WTC11 (cell line): ENCODE measurements at regions not wholly inside any gene's neighbourhood (a gene's known extent, or its start where the extent isn't known, plus 50 kb on each side); places are given as distances from the start of the nearest gene placed in this dataset.

Source experiments
- ATAC-seq: fragments of 200-7000 bp; cut with Tn5 transposase; 2 replicates; pipeline ENCODE4 v1.10.0; 2021; ENCODE audit warnings: mild to moderate bottlenecking, moderate library complexity
- CTCF ChIA-PET: fragments of 300-600 bp; sonication (Branson Sonifier 250); formaldehyde crosslinking; loops from one replicate; lab custom pipeline; 2021; ENCODE audit warnings: antibody characterized with exemption; lab: Charles Lee
- POLR2A ChIA-PET: fragments of 350-600 bp; sonication (Branson Sonifier 250); formaldehyde crosslinking; loops from one replicate; lab custom pipeline; 2021; ENCODE audit warnings: antibody characterized with exemption; lab: Charles Lee
- DNase-seq: peaks from one replicate; pipeline ENCODE4 v3.0.0; 2021; ENCODE audit warnings: low spot score
- H3K27ac Mint-ChIP-seq: 2 replicates; pipeline ENCODE4 v1.8.0; 2021; ENCODE audit warnings: mixed read lengths
- H3K27me3 Mint-ChIP-seq: 2 replicates; pipeline ENCODE4 v1.8.0; 2021; ENCODE audit warnings: low read depth, mild to moderate bottlenecking, moderate library complexity, mixed read lengths
- H3K36me3 Mint-ChIP-seq: 2 replicates; pipeline ENCODE4 v1.8.0; 2021; ENCODE audit warnings: mixed read lengths
- H3K4me1 Mint-ChIP-seq: 2 replicates; pipeline ENCODE4 v1.8.0; 2022; ENCODE audit warnings: mixed read lengths
- H3K4me3 Mint-ChIP-seq: 2 replicates; pipeline ENCODE4 v1.8.0; 2021; ENCODE audit warnings: mild to moderate bottlenecking, moderate library complexity, mixed read lengths
- H3K9me3 Mint-ChIP-seq: 2 replicates; pipeline ENCODE4 v1.8.0; 2021; ENCODE audit warnings: mixed read lengths
- CREB1 ChIP-seq: sonication (generic); formaldehyde crosslinking; IDR thresholded peaks from 2 replicates; pipeline ENCODE4 v1.8.0; 2023; ENCODE audit warnings: mild to moderate bottlenecking, missing genetic modification reagents
- JAZF1 ChIP-seq: fragments of 250-450 bp; sonication (Bioruptor Pico); IDR thresholded peaks from 2 replicates; pipeline ENCODE4 v1.9.0; 2021; ENCODE audit warnings: moderate library complexity, mild to moderate bottlenecking, inconsistent platforms
- MXD4 ChIP-seq: fragments of 250-450 bp; sonication (Bioruptor Pico); IDR thresholded peaks from 2 replicates; pipeline ENCODE4 v1.8.0; 2021; ENCODE audit warnings: mild to moderate bottlenecking, moderate library complexity, borderline replicate concordance
- NFYB ChIP-seq: sonication (generic); formaldehyde crosslinking; conservative IDR thresholded peaks from 2 replicates; pipeline ENCODE4 v1.8.0; 2022; ENCODE audit warnings: low read depth, missing genetic modification reagents
- RORB ChIP-seq: fragments of 250-450 bp; sonication (Bioruptor Pico); IDR thresholded peaks from 2 replicates; pipeline ENCODE4 v1.9.0; 2021; ENCODE audit warnings: mild to moderate bottlenecking
- TCF7 ChIP-seq: sonication (generic); formaldehyde crosslinking; IDR thresholded peaks from 2 replicates; pipeline ENCODE4 v1.8.0; 2022; ENCODE audit warnings: mild to moderate bottlenecking, low read depth, missing genetic modification reagents, moderate library complexity
- TP53 ChIP-seq: sonication (generic); formaldehyde crosslinking; IDR thresholded peaks from 2 replicates; pipeline ENCODE4 v1.8.1; 2023; ENCODE audit warnings: mild to moderate bottlenecking, missing genetic modification reagents
- ZNF121 ChIP-seq: sonication (generic); formaldehyde crosslinking; IDR thresholded peaks from 2 replicates; pipeline ENCODE4 v1.8.0; 2023; ENCODE audit warnings: missing genetic modification reagents
- ZNF219 ChIP-seq: sonication (generic); formaldehyde crosslinking; IDR thresholded peaks from 2 replicates; pipeline ENCODE4 v1.8.0; 2023; ENCODE audit warnings: missing genetic modification reagents, mild to moderate bottlenecking, borderline replicate concordance
- ZNF671 ChIP-seq: fragments of 250-450 bp; sonication (Bioruptor Pico); IDR thresholded peaks from 2 replicates; pipeline ENCODE4 v1.8.0; 2021; ENCODE audit warnings: mild to moderate bottlenecking
- TF ChIP-seq, protein P1 (sequence below): sonication (generic); formaldehyde crosslinking; IDR thresholded peaks from 2 replicates; pipeline ENCODE4 v1.8.1; 2023; ENCODE audit warnings: mild to moderate bottlenecking, missing genetic modification reagents
- TF ChIP-seq, protein P2 (sequence below): sonication (generic); formaldehyde crosslinking; IDR thresholded peaks from 2 replicates; pipeline ENCODE4 v1.8.0; 2023; ENCODE audit warnings: missing genetic modification reagents, mild to moderate bottlenecking, borderline replicate concordance
- TF ChIP-seq, protein P3 (sequence below): fragments of 200-600 bp; IDR thresholded peaks from 2 replicates; pipeline ENCODE4 v1.8.0; 2022; ENCODE audit warnings: antibody characterized with exemption
- TF ChIP-seq, protein P4 (sequence below): sonication (generic); formaldehyde crosslinking; IDR thresholded peaks from 2 replicates; pipeline ENCODE4 v1.8.1; 2022; ENCODE audit warnings: low read depth, mild to moderate bottlenecking, moderate library complexity, missing genetic modification reagents, borderline replicate concordance
- TF ChIP-seq, protein P5 (sequence below): fragments of 250-450 bp; sonication (Bioruptor Pico); conservative IDR thresholded peaks from 2 replicates; pipeline ENCODE4 v1.9.0; 2021; ENCODE audit warnings: mild to moderate bottlenecking
- TF ChIP-seq, protein P6 (sequence below): sonication (generic); formaldehyde crosslinking; conservative IDR thresholded peaks from 2 replicates; pipeline ENCODE4 v1.8.1; 2022; ENCODE audit warnings: mild to moderate bottlenecking, missing genetic modification reagents

DNA sequence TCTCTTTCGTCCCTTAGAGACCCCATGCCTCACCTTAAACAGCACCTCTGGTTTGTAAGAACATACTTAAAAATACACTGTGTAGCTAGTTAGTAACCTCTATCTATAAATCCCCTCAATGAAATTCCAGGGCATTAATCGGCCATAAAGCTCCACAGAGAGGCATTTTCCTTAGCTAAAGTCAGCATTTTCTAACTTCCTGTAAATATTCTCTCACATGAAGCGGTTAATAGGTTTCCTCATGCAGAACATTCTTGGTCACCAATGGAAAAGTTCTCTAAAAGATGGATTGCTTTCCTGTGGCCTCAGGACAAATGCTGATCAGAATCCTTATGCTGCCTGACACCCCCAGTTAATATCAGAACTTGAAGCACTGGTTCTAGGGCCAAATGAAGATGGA is 248.6 kb upstream of the BOD1L1 start:
- H3K27me3 Mint-ChIP-seq, result no peaks in the 10 kb centered on the region
- H3K9me3 Mint-ChIP-seq, result peaks cover 7% of the 10 kb centered on the region; the same call in 1 of the 2 replicates
- no peak overlapping the region for H3K27ac Mint-ChIP-seq
- no peaks in the 10 kb centered on the region for H3K4me1 Mint-ChIP-seq
- no peak overlapping the region for H3K4me3 Mint-ChIP-seq
- DNase-seq, result no peak
- no peaks in the 10 kb centered on the region for H3K36me3 Mint-ChIP-seq
- CTCF ChIA-PET, result interaction anchor here (1.5 kb wide), 1 partner anchor 16 kb away, joined by 4 read pairs; no protein-coding TSS in a partner anchor
- POLR2A ChIA-PET, result interaction anchor here (0.5 kb wide), 1 partner anchor 57 kb away, joined by 3 read pairs; no protein-coding TSS in a partner anchor
- no peak for ATAC-seq
- TF ChIP-seq MXD4 (CRISPR knock-in tag) (no peak), TP53 (CRISPR knock-in tag) (no peak), JAZF1 (CRISPR knock-in tag) (no peak), ZNF671 (CRISPR knock-in tag) (no peak), CREB1 (CRISPR knock-in tag) (no peak), NFYB (CRISPR knock-in tag) (no peak), ZNF121 (CRISPR knock-in tag) (no peak)
- TF ChIP-seq, protein P1, sequence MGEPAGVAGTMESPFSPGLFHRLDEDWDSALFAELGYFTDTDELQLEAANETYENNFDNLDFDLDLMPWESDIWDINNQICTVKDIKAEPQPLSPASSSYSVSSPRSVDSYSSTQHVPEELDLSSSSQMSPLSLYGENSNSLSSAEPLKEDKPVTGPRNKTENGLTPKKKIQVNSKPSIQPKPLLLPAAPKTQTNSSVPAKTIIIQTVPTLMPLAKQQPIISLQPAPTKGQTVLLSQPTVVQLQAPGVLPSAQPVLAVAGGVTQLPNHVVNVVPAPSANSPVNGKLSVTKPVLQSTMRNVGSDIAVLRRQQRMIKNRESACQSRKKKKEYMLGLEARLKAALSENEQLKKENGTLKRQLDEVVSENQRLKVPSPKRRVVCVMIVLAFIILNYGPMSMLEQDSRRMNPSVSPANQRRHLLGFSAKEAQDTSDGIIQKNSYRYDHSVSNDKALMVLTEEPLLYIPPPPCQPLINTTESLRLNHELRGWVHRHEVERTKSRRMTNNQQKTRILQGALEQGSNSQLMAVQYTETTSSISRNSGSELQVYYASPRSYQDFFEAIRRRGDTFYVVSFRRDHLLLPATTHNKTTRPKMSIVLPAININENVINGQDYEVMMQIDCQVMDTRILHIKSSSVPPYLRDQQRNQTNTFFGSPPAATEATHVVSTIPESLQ, result no peak
- TF ChIP-seq, protein P2, sequence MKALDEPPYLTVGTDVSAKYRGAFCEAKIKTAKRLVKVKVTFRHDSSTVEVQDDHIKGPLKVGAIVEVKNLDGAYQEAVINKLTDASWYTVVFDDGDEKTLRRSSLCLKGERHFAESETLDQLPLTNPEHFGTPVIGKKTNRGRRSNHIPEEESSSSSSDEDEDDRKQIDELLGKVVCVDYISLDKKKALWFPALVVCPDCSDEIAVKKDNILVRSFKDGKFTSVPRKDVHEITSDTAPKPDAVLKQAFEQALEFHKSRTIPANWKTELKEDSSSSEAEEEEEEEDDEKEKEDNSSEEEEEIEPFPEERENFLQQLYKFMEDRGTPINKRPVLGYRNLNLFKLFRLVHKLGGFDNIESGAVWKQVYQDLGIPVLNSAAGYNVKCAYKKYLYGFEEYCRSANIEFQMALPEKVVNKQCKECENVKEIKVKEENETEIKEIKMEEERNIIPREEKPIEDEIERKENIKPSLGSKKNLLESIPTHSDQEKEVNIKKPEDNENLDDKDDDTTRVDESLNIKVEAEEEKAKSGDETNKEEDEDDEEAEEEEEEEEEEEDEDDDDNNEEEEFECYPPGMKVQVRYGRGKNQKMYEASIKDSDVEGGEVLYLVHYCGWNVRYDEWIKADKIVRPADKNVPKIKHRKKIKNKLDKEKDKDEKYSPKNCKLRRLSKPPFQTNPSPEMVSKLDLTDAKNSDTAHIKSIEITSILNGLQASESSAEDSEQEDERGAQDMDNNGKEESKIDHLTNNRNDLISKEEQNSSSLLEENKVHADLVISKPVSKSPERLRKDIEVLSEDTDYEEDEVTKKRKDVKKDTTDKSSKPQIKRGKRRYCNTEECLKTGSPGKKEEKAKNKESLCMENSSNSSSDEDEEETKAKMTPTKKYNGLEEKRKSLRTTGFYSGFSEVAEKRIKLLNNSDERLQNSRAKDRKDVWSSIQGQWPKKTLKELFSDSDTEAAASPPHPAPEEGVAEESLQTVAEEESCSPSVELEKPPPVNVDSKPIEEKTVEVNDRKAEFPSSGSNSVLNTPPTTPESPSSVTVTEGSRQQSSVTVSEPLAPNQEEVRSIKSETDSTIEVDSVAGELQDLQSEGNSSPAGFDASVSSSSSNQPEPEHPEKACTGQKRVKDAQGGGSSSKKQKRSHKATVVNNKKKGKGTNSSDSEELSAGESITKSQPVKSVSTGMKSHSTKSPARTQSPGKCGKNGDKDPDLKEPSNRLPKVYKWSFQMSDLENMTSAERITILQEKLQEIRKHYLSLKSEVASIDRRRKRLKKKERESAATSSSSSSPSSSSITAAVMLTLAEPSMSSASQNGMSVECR, result no peak
- TF ChIP-seq, protein P3, sequence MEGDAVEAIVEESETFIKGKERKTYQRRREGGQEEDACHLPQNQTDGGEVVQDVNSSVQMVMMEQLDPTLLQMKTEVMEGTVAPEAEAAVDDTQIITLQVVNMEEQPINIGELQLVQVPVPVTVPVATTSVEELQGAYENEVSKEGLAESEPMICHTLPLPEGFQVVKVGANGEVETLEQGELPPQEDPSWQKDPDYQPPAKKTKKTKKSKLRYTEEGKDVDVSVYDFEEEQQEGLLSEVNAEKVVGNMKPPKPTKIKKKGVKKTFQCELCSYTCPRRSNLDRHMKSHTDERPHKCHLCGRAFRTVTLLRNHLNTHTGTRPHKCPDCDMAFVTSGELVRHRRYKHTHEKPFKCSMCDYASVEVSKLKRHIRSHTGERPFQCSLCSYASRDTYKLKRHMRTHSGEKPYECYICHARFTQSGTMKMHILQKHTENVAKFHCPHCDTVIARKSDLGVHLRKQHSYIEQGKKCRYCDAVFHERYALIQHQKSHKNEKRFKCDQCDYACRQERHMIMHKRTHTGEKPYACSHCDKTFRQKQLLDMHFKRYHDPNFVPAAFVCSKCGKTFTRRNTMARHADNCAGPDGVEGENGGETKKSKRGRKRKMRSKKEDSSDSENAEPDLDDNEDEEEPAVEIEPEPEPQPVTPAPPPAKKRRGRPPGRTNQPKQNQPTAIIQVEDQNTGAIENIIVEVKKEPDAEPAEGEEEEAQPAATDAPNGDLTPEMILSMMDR, result no peak

DNA sequence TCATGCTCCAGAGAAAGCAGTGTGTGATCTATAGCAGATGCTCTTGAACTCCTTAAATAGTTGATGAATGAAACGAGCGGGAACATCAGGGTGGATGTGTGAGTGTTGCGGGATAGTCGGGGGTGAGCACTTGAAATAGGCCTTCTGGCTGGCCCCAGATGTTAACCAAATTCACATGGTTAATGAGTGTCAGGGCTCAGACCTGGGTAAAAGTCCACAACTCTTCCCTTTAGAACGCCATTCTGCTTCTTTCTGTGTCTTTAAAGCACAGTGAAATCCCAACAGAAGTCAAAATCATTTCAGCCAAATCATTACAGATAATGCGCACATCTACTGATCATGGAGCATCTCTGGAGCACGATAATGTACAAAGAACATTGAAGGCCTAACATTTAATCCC is 249.4 kb upstream of the BOD1L1 start:
- Mint-ChIP-seq H3K9me3 (peaks cover 7% of the 10 kb centered on the region; the same call in 1 of the 2 replicates), H3K4me1 (no peaks in the 10 kb centered on the region), H3K27me3 (no peaks in the 10 kb centered on the region), H3K4me3 (no peak overlapping the region), H3K27ac (no peak overlapping the region), H3K36me3 (no peaks in the 10 kb centered on the region)
- POLR2A ChIA-PET, result no interaction called here
- ATAC-seq (no peak), DNase-seq (no peak)
- CTCF ChIA-PET, result no interaction called here
- TF ChIP-seq, protein P4, sequence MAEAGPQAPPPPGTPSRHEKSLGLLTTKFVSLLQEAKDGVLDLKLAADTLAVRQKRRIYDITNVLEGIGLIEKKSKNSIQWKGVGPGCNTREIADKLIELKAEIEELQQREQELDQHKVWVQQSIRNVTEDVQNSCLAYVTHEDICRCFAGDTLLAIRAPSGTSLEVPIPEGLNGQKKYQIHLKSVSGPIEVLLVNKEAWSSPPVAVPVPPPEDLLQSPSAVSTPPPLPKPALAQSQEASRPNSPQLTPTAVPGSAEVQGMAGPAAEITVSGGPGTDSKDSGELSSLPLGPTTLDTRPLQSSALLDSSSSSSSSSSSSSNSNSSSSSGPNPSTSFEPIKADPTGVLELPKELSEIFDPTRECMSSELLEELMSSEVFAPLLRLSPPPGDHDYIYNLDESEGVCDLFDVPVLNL (CRISPR knock-in tag), result no peak
- TF ChIP-seq, protein P5, sequence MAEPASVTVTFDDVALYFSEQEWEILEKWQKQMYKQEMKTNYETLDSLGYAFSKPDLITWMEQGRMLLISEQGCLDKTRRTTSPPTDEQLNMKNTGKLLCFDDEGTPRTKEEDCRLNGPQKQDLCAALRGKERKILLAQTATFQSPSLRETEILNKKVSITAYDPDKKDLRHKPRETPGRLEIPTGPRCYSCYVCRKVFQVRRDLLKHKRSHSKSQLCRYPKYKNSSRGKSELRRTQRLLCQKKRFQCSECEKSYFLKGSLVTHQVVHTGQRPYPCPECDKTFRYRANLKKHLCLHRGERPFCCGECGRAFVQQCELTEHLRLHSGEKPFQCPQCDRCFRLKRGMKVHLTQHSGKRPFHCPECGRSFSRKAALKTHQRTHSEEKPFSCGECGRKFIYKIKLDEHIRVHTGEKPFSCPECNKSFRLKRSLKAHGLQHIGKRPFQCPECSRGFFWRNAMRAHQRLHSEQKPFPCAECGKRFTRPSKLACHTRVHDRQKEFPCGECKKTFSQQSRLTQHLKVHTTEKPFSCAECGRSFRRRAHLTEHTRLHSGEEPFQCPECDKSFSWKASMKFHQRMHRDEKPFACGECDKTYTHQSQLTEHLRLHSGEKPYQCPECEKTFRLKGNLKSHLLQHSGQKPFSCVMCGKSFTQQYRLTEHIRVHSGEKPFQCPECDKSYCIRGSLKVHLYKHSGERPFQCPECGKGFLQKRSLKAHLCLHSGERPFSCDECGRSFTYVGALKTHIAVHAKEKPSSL (CRISPR knock-in tag), result no peak
- TF ChIP-seq, protein P3, result no peak
- no peak for TF ChIP-seq TCF7 (CRISPR knock-in tag)
- TF ChIP-seq, protein P2, result no peak
- no peak for TF ChIP-seq ZNF219 (CRISPR knock-in tag)
- no peak for TF ChIP-seq RORB (CRISPR knock-in tag)
- TF ChIP-seq, protein P6, sequence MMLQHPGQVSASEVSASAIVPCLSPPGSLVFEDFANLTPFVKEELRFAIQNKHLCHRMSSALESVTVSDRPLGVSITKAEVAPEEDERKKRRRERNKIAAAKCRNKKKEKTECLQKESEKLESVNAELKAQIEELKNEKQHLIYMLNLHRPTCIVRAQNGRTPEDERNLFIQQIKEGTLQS (CRISPR knock-in tag), result no peak
